ENCODE measurements at regions not wholly inside any gene's neighbourhood (a gene's known extent, or its start where the extent isn't known, plus 50 kb on each side); places are given as distances from the start of the nearest gene placed in this dataset.
A peak's percentile ranks its signal among the peaks of the same experiment; 100 is the strongest.

GRCh38 chr16:85426806-85427205 is 186.3 kb upstream of the GSE1 start:
- Histone ChIP-seq H3K27ac (ENCODE audit: low read length) (no peak overlapping the region), H4K20me1 (ENCODE audit: insufficient read depth) (no peaks in the 10 kb centered on the region), H3K9ac (ENCODE audit: low read length) (no peak overlapping the region)

GRCh38 chr16:85428168-85428898 is 184.8 kb upstream of the GSE1 start:
- Histone ChIP-seq H3K36me3 (ENCODE audit: insufficient read depth, low read length) (no peaks in the 10 kb centered on the region), H3K4me3 (ENCODE audit: low read length) (no peak overlapping the region), H3K9me2 (ENCODE audit: insufficient read depth, low read length) (no peaks in the 10 kb centered on the region), H3K9ac (ENCODE audit: low read length) (no peak overlapping the region), H2AFZ (ENCODE audit: low read depth, low read length) (no peak overlapping the region), H3K79me2 (replicated peaks; ENCODE audit: insufficient read depth, low read length) (no peaks in the 10 kb centered on the region), H3F3A (ENCODE audit: insufficient read depth, low read length, poor library complexity, severe bottlenecking) (no peaks in the 10 kb centered on the region), H3K27ac (ENCODE audit: low read length) (no peak overlapping the region), H3K27me3 (ENCODE audit: insufficient read depth, low read depth, low read length) (no peaks in the 10 kb centered on the region), H3K4me2 (ENCODE audit: low read length) (no peak overlapping the region), H4K20me1 (ENCODE audit: insufficient read depth) (no peaks in the 10 kb centered on the region), H3K9me3 (ENCODE audit: low read length) (no peaks in the 10 kb centered on the region)
- TF ChIP-seq RAD21 (conservative IDR thresholded peaks at IDR 0.05): peak; percentile 28
- TF ChIP-seq SMC3 (conservative IDR thresholded peaks at IDR 0.05; ENCODE audit: poor library complexity): peak; percentile 39
- TF ChIP-seq EZH2 (IDR thresholded peaks at IDR 0.05; ENCODE audit: borderline replicate concordance, insufficient read depth, low read length, poor library complexity, severe bottlenecking): no peak
- TF ChIP-seq, protein P1, sequence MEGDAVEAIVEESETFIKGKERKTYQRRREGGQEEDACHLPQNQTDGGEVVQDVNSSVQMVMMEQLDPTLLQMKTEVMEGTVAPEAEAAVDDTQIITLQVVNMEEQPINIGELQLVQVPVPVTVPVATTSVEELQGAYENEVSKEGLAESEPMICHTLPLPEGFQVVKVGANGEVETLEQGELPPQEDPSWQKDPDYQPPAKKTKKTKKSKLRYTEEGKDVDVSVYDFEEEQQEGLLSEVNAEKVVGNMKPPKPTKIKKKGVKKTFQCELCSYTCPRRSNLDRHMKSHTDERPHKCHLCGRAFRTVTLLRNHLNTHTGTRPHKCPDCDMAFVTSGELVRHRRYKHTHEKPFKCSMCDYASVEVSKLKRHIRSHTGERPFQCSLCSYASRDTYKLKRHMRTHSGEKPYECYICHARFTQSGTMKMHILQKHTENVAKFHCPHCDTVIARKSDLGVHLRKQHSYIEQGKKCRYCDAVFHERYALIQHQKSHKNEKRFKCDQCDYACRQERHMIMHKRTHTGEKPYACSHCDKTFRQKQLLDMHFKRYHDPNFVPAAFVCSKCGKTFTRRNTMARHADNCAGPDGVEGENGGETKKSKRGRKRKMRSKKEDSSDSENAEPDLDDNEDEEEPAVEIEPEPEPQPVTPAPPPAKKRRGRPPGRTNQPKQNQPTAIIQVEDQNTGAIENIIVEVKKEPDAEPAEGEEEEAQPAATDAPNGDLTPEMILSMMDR (IDR thresholded peaks at IDR 0.05; ENCODE audit: poor library complexity, severe bottlenecking): peak; percentile 48

More at GRCh38 chr16:85426806-85427205, 186.3 kb upstream of the GSE1 start:
- no peaks in the 10 kb centered on the region for H3K9me2 ChIP-seq (ENCODE audit: insufficient read depth, low read length)
- no peaks in the 10 kb centered on the region for H3K9me3 ChIP-seq (ENCODE audit: low read length)
- no peaks in the 10 kb centered on the region for H3K27me3 ChIP-seq (ENCODE audit: insufficient read depth, low read depth, low read length)
- no peaks in the 10 kb centered on the region for H3K36me3 ChIP-seq (ENCODE audit: insufficient read depth, low read length)
- TF ChIP-seq TAF1 (IDR thresholded peaks at IDR 0.05; ENCODE audit: low read depth): no peak
- TF ChIP-seq RAD21 (conservative IDR thresholded peaks at IDR 0.05): no peak
- no peak for TF ChIP-seq POLR2AphosphoS5 (IDR thresholded peaks at IDR 0.05)
- TF ChIP-seq MXI1 (conservative IDR thresholded peaks at IDR 0.05; ENCODE audit: poor library complexity, severe bottlenecking): no peak
- no peak for TF ChIP-seq EP300 (conservative IDR thresholded peaks at IDR 0.05; ENCODE audit: poor library complexity, severe bottlenecking)
- TF ChIP-seq EZH2 (IDR thresholded peaks at IDR 0.05; ENCODE audit: borderline replicate concordance, insufficient read depth, low read length, poor library complexity, severe bottlenecking): no peak
- TF ChIP-seq, protein P1 (IDR thresholded peaks at IDR 0.05; ENCODE audit: poor library complexity, severe bottlenecking): no peak
- no peak for TF ChIP-seq REST (IDR thresholded peaks at IDR 0.05; ENCODE audit: borderline replicate concordance)
- TF ChIP-seq SMC3 (conservative IDR thresholded peaks at IDR 0.05; ENCODE audit: poor library complexity): no peak
- H2AFZ ChIP-seq (ENCODE audit: low read depth, low read length): no peak overlapping the region
- no peaks in the 10 kb centered on the region for H3K79me2 ChIP-seq (replicated peaks; ENCODE audit: insufficient read depth, low read length)
- H3K4me2 ChIP-seq (ENCODE audit: low read length): no peak overlapping the region
- H3K4me3 ChIP-seq (ENCODE audit: low read length): no peak overlapping the region
- no peaks in the 10 kb centered on the region for H3F3A ChIP-seq (ENCODE audit: insufficient read depth, low read length, poor library complexity, severe bottlenecking)
